ENCODE measurements at regions not wholly inside any gene's neighbourhood (a gene's known extent, or its start where the extent isn't known, plus 50 kb on each side); places are given as distances from the start of the nearest gene placed in this dataset.

- H3K4me1 Mint-ChIP-seq (ENCODE audit: low read depth): no peaks in the 10 kb centered on the region
- no peak overlapping the region for H3K27ac Mint-ChIP-seq
- POLR2A ChIA-PET: no interaction called here
- Histone ChIP-seq H3K27me3 (ENCODE audit: control insufficient read depth in 1 of 2, insufficient read depth in 2 of 2, low read length in 2 of 2) (no peaks in the 10 kb centered on the region), H3K4me3 (ENCODE audit: low read length) (no peak overlapping the region), H3K36me3 (ENCODE audit: insufficient read depth, low read length) (no peaks in the 10 kb centered on the region), H3K9me3 (ENCODE audit: control insufficient read depth in 1 of 2, insufficient read depth in 1 of 2, low read length in 2 of 2) (peaks cover 0 to 3% of the 10 kb centered on the region in 2 experiments), H3K4me1 (ENCODE audit: insufficient read depth, low read length) (no peaks in the 10 kb centered on the region), H3K27ac (ENCODE audit: low read depth in 1 of 2, low read length in 2 of 2) (no peak overlapping the region)
- peaks cover 4% of the 10 kb centered on the region for H3K9me3 Mint-ChIP-seq
- TF ChIP-seq CTCF (IDR thresholded peaks at IDR 0.05): no peak
- no peaks in the 10 kb centered on the region for H3K27me3 Mint-ChIP-seq
- DNase-seq (no peak), ATAC-seq (ENCODE audit: poor library complexity) (no peak)
- H3K4me3 Mint-ChIP-seq: no peak overlapping the region
- intact Hi-C loops (cut with DNase I, micrococcal nuclease): no loop called here
- no peaks in the 10 kb centered on the region for H3K36me3 Mint-ChIP-seq (ENCODE audit: low read depth)
- CTCF ChIA-PET: no interaction called here
Measured at GRCh38 chr7:88610942-88611341, 148.6 kb upstream of the ZNF804B start.

GRCh38 chr7:88600695-88601094 lies 158.8 kb upstream of the ZNF804B start:
- Histone ChIP-seq H3K4me1 (ENCODE audit: insufficient read depth, low read length) (no peaks in the 10 kb centered on the region), H3K9me3 (ENCODE audit: control insufficient read depth in 1 of 2, insufficient read depth in 1 of 2, low read length in 2 of 2) (no peaks in the 10 kb centered on the region), H3K27ac (ENCODE audit: low read depth in 1 of 2, low read length in 2 of 2) (no peak overlapping the region), H3K36me3 (ENCODE audit: insufficient read depth, low read length) (no peaks in the 10 kb centered on the region), H3K27me3 (ENCODE audit: control insufficient read depth in 1 of 2, insufficient read depth in 2 of 2, low read length in 2 of 2) (no peaks in the 10 kb centered on the region), H3K4me3 (ENCODE audit: low read length) (no peak overlapping the region)
- no peak overlapping the region for H3K4me3 Mint-ChIP-seq
- no peaks in the 10 kb centered on the region for H3K4me1 Mint-ChIP-seq (ENCODE audit: low read depth)
- ChIA-PET POLR2A (no interaction called here), CTCF (no interaction called here)
- intact Hi-C loops (cut with DNase I, micrococcal nuclease): no loop called here
- TF ChIP-seq CTCF (IDR thresholded peaks at IDR 0.05): no peak
- no peaks in the 10 kb centered on the region for H3K27me3 Mint-ChIP-seq
- H3K27ac Mint-ChIP-seq: no peak overlapping the region
- no peak for ATAC-seq (ENCODE audit: poor library complexity)
- peaks cover 2% of the 10 kb centered on the region for H3K9me3 Mint-ChIP-seq
- no peaks in the 10 kb centered on the region for H3K36me3 Mint-ChIP-seq (ENCODE audit: low read depth)
- DNase-seq: no peak

DNA sequence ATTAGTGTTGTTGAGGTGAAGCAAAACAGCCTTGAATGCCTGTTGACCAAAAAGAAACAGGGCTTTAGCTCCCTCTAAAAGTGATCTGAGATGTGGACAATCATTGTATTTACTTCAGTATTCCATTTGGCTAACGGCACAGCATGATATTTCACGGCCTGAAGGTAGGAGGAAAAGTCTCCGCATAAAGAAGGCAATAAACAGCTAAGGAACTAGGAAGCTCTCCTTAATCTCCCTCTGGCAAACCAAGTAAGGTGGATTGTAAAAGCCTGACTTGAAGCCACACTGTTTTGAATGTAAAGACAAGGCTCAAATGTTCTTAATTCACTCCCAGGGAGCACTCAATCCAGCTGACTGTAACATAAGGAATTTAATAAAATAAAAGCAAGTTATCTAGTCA lies 160.0 kb upstream of the ZNF804B start:
- Histone ChIP-seq H3K4me3 (ENCODE audit: low read length) (no peak overlapping the region), H3K27me3 (ENCODE audit: control insufficient read depth in 1 of 2, insufficient read depth in 2 of 2, low read length in 2 of 2) (no peaks in the 10 kb centered on the region), H3K27ac (ENCODE audit: low read depth in 1 of 2, low read length in 2 of 2) (no peak overlapping the region), H3K4me1 (ENCODE audit: insufficient read depth, low read length) (no peaks in the 10 kb centered on the region), H3K9me3 (ENCODE audit: control insufficient read depth in 1 of 2, insufficient read depth in 1 of 2, low read length in 2 of 2) (no peaks in the 10 kb centered on the region), H3K36me3 (ENCODE audit: insufficient read depth, low read length) (no peaks in the 10 kb centered on the region)
- intact Hi-C loops (cut with DNase I, micrococcal nuclease): no loop called here
- Mint-ChIP-seq H3K9me3 (peaks cover 4% of the 10 kb centered on the region), H3K36me3 (ENCODE audit: low read depth) (no peaks in the 10 kb centered on the region), H3K4me3 (no peak overlapping the region), H3K27me3 (no peaks in the 10 kb centered on the region), H3K27ac (no peak overlapping the region), H3K4me1 (ENCODE audit: low read depth) (no peaks in the 10 kb centered on the region)
- no peak for ATAC-seq (ENCODE audit: poor library complexity)
- no peak for DNase-seq
- CTCF ChIA-PET: no interaction called here
- no peak for TF ChIP-seq CTCF (IDR thresholded peaks at IDR 0.05)
- POLR2A ChIA-PET: no interaction called here
